ENCODE measurements at regions not wholly inside any gene's neighbourhood (a gene's known extent, or its start where the extent isn't known, plus 50 kb on each side); places are given as distances from the start of the nearest gene placed in this dataset.

GRCh38 chr1:80827666-80828065 lies 973.1 kb upstream of the ADGRL2 start:
- Histone ChIP-seq H3K27ac (ENCODE audit: extremely low read length, insufficient read depth, low read length) (no peak overlapping the region), H2AFZ (ENCODE audit: low read length) (no peak overlapping the region), H3K9ac (ENCODE audit: insufficient read depth, low read depth, low read length) (no peak overlapping the region), H3K4me3 (replicated peaks in 1 of 3; ENCODE audit: insufficient read depth in 1 of 3, low read depth in 2 of 3, low read length in 3 of 3) (no peak overlapping the region), H3K36me3 (replicated peaks in 1 of 2; ENCODE audit: control insufficient read depth in 1 of 2, insufficient read depth in 2 of 2, low read length in 2 of 2) (no peaks in the 10 kb centered on the region), H4K20me1 (ENCODE audit: insufficient read depth, low read length) (no peaks in the 10 kb centered on the region), H3K9me3 (ENCODE audit: low read length) (peaks cover 38% of the 10 kb centered on the region), H3K79me2 (ENCODE audit: insufficient read depth, low read length) (no peaks in the 10 kb centered on the region), H3K27me3 (ENCODE audit: control insufficient read depth in 1 of 2, insufficient read depth in 2 of 2, low read length in 2 of 2) (no peaks in the 10 kb centered on the region), H3K4me1 (ENCODE audit: insufficient read depth, low read length) (no peaks in the 10 kb centered on the region), H3K4me2 (ENCODE audit: low read depth, low read length) (no peak overlapping the region)
- intact Hi-C loops (cut with micrococcal nuclease; ENCODE audit: unreplicated experiment), result no loop called here
- in situ Hi-C loops (cut with HindIII; ENCODE audit: extremely low pct_ligation_motif_present, low pct_unique_long_range_greater_than_20kb), result no loop called here
- WGBS (ENCODE audit: low lambda C conversion rate), result 6% methylated on average over 3 of the region's 3 CpGs
- ChIA-PET CTCF (ENCODE audit: low intra/inter-chr PET ratio, low total read pairs) (no interaction called here), POLR2A (no interaction called here)
- DNase-seq (ENCODE audit: low spot score) (no peak), ATAC-seq (no peak), FAIRE-seq (no peak)
- BruUV-seq (replicated peaks), result no TSS peak
- TF ChIP-seq GFI1 (CRISPR knock-in tag; IDR thresholded peaks at IDR 0.05; ENCODE audit: borderline replicate concordance) (no peak), FOXA3 (CRISPR knock-in tag; IDR thresholded peaks at IDR 0.05) (no peak), ARHGAP35 (CRISPR knock-in tag; IDR thresholded peaks at IDR 0.05; ENCODE audit: borderline replicate concordance) (no peak), ZNF790 (CRISPR knock-in tag; IDR thresholded peaks at IDR 0.05; ENCODE audit: borderline replicate concordance) (no peak), TIGD3 (CRISPR knock-in tag; IDR thresholded peaks at IDR 0.05; ENCODE audit: borderline replicate concordance) (no peak), AHR (CRISPR knock-in tag; IDR thresholded peaks at IDR 0.05) (no peak), PRMT3 (CRISPR knock-in tag; IDR thresholded peaks at IDR 0.05; ENCODE audit: borderline replicate concordance, low read depth) (no peak), NKX3-1 (CRISPR knock-in tag; IDR thresholded peaks at IDR 0.05) (no peak), MYC (CRISPR knock-in tag; IDR thresholded peaks at IDR 0.05; ENCODE audit: borderline replicate concordance) (no peak), NFE2L1 (CRISPR knock-in tag; IDR thresholded peaks at IDR 0.05; ENCODE audit: borderline replicate concordance) (no peak), PTBP1 (IDR thresholded peaks at IDR 0.05; ENCODE audit: low read depth, low read length, poor library complexity, severe bottlenecking) (no peak), EHMT2 (IDR thresholded peaks at IDR 0.05; ENCODE audit: borderline replicate concordance, low read depth, low read length) (no peak), JARID2 (CRISPR knock-in tag; IDR thresholded peaks at IDR 0.05; ENCODE audit: insufficient replicate concordance) (no peak), MTA1 (CRISPR knock-in tag; IDR thresholded peaks at IDR 0.05; ENCODE audit: borderline replicate concordance) (no peak)
- TF ChIP-seq, protein P1, sequence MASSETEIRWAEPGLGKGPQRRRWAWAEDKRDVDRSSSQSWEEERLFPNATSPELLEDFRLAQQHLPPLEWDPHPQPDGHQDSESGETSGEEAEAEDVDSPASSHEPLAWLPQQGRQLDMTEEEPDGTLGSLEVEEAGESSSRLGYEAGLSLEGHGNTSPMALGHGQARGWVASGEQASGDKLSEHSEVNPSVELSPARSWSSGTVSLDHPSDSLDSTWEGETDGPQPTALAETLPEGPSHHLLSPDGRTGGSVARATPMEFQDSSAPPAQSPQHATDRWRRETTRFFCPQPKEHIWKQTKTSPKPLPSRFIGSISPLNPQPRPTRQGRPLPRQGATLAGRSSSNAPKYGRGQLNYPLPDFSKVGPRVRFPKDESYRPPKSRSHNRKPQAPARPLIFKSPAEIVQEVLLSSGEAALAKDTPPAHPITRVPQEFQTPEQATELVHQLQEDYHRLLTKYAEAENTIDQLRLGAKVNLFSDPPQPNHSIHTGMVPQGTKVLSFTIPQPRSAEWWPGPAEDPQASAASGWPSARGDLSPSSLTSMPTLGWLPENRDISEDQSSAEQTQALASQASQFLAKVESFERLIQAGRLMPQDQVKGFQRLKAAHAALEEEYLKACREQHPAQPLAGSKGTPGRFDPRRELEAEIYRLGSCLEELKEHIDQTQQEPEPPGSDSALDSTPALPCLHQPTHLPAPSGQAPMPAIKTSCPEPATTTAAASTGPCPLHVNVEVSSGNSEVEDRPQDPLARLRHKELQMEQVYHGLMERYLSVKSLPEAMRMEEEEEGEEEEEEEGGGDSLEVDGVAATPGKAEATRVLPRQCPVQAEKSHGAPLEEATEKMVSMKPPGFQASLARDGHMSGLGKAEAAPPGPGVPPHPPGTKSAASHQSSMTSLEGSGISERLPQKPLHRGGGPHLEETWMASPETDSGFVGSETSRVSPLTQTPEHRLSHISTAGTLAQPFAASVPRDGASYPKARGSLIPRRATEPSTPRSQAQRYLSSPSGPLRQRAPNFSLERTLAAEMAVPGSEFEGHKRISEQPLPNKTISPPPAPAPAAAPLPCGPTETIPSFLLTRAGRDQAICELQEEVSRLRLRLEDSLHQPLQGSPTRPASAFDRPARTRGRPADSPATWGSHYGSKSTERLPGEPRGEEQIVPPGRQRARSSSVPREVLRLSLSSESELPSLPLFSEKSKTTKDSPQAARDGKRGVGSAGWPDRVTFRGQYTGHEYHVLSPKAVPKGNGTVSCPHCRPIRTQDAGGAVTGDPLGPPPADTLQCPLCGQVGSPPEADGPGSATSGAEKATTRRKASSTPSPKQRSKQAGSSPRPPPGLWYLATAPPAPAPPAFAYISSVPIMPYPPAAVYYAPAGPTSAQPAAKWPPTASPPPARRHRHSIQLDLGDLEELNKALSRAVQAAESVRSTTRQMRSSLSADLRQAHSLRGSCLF (CRISPR knock-in tag; IDR thresholded peaks at IDR 0.05; ENCODE audit: borderline replicate concordance), result no peak
- TF ChIP-seq, protein P2, sequence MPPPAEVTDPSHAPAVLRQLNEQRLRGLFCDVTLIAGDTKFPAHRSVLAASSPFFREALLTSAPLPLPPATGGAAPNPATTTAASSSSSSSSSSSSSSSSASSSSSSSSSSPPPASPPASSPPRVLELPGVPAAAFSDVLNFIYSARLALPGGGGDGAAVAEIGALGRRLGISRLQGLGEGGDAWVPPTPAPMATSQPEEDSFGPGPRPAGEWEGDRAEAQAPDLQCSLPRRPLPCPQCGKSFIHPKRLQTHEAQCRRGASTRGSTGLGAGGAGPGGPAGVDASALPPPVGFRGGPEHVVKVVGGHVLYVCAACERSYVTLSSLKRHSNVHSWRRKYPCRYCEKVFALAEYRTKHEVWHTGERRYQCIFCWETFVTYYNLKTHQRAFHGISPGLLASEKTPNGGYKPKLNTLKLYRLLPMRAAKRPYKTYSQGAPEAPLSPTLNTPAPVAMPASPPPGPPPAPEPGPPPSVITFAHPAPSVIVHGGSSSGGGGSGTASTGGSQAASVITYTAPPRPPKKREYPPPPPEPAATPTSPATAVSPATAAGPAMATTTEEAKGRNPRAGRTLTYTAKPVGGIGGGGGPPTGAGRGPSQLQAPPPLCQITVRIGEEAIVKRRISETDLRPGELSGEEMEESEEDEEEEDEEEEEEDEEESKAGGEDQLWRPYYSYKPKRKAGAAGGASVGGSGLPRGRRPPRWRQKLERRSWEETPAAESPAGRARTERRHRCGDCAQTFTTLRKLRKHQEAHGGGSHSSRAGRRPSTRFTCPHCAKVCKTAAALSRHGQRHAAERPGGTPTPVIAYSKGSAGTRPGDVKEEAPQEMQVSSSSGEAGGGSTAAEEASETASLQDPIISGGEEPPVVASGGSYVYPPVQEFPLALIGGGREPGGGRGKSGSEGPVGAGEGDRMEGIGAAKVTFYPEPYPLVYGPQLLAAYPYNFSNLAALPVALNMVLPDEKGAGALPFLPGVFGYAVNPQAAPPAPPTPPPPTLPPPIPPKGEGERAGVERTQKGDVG (CRISPR knock-in tag; IDR thresholded peaks at IDR 0.05; ENCODE audit: borderline replicate concordance), result no peak

Measured in HepG2 (cell line).